ENCODE measurements at regions not wholly inside any gene's neighbourhood (a gene's known extent, or its start where the extent isn't known, plus 50 kb on each side); places are given as distances from the start of the nearest gene placed in this dataset.

GRCh38 chr5:175590471-175590881, 67.4 kb upstream of the HRH2 start:
- no peaks in the 10 kb centered on the region for H3K4me1 ChIP-seq (ENCODE audit: low read depth)
- peak in 1 of 2 donors; percentile 93 for DNase-seq (ENCODE audit: low read depth in 1 of 2, low spot score in 1 of 2)
- no peak for TF ChIP-seq CTCF (IDR thresholded peaks at IDR 0.05; ENCODE audit: low read depth, low read length)
- H3K9me3 ChIP-seq (ENCODE audit: low read depth): no peaks in the 10 kb centered on the region
- no peak overlapping the region for H3K27ac ChIP-seq
- no peak overlapping the region for H3K4me3 ChIP-seq
- no peaks in the 10 kb centered on the region for H3K27me3 ChIP-seq
- no peaks in the 10 kb centered on the region for H3K36me3 ChIP-seq

GRCh38 chr5:175591293-175591692, 66.6 kb upstream of the HRH2 start:
- Histone ChIP-seq H3K36me3 (no peaks in the 10 kb centered on the region), H3K9me3 (ENCODE audit: low read depth) (no peaks in the 10 kb centered on the region), H3K4me1 (ENCODE audit: low read depth) (no peaks in the 10 kb centered on the region), H3K4me3 (no peak overlapping the region), H3K27ac (no peak overlapping the region), H3K27me3 (no peaks in the 10 kb centered on the region)
- no peak for TF ChIP-seq CTCF (IDR thresholded peaks at IDR 0.05; ENCODE audit: low read depth, low read length)
- DNase-seq (ENCODE audit: low read depth in 1 of 2, low spot score in 1 of 2): no peak

GRCh38 chr5:175593794-175594193, 64.1 kb upstream of the HRH2 start:
- Histone ChIP-seq H3K9me3 (ENCODE audit: low read depth) (no peaks in the 10 kb centered on the region), H3K27me3 (no peaks in the 10 kb centered on the region), H3K4me1 (ENCODE audit: low read depth) (peaks cover 22% of the 10 kb centered on the region), H3K4me3 (no peak overlapping the region), H3K36me3 (no peaks in the 10 kb centered on the region), H3K27ac (no peak overlapping the region)
- no peak for DNase-seq (ENCODE audit: low read depth in 1 of 2, low spot score in 1 of 2)
- TF ChIP-seq CTCF (IDR thresholded peaks at IDR 0.05; ENCODE audit: low read depth, low read length): no peak

- DNase-seq (ENCODE audit: low read depth in 1 of 2, low spot score in 1 of 2): no peak
- Histone ChIP-seq H3K27me3 (no peaks in the 10 kb centered on the region), H3K36me3 (no peaks in the 10 kb centered on the region), H3K9me3 (ENCODE audit: low read depth) (no peaks in the 10 kb centered on the region), H3K4me1 (ENCODE audit: low read depth) (peaks cover 37% of the 10 kb centered on the region), H3K27ac (peak overlapping the region; percentile 95), H3K4me3 (no peak overlapping the region)
- no peak for TF ChIP-seq CTCF (IDR thresholded peaks at IDR 0.05; ENCODE audit: low read depth, low read length)
Observed at GRCh38 chr5:175595905-175596304, 62.0 kb upstream of the HRH2 start.

GRCh38 chr5:175596761-175597189, 61.1 kb upstream of the HRH2 start:
- no peak for TF ChIP-seq CTCF (IDR thresholded peaks at IDR 0.05; ENCODE audit: low read depth, low read length)

GRCh38 chr5:175597718-175598117, 60.2 kb upstream of the HRH2 start:
- Histone ChIP-seq H3K4me1 (ENCODE audit: low read depth) (peaks cover 37% of the 10 kb centered on the region), H3K27me3 (no peaks in the 10 kb centered on the region), H3K27ac (peak overlapping the region; percentile 95), H3K36me3 (no peaks in the 10 kb centered on the region), H3K4me3 (no peak overlapping the region), H3K9me3 (ENCODE audit: low read depth) (no peaks in the 10 kb centered on the region)
- TF ChIP-seq CTCF (IDR thresholded peaks at IDR 0.05; ENCODE audit: low read depth, low read length): no peak
- DNase-seq (ENCODE audit: low read depth in 1 of 2, low spot score in 1 of 2): peak in 1 of 2 donors; percentile 49

More at GRCh38 chr5:175596761-175597189, 61.1 kb upstream of the HRH2 start:
- no peaks in the 10 kb centered on the region for H3K36me3 ChIP-seq
- DNase-seq (ENCODE audit: low read depth in 1 of 2, low spot score in 1 of 2): no peak
- no peak overlapping the region for H3K4me3 ChIP-seq
- H3K27ac ChIP-seq: peak overlapping the region; percentile 95
- H3K27me3 ChIP-seq: no peaks in the 10 kb centered on the region
- peaks cover 37% of the 10 kb centered on the region for H3K4me1 ChIP-seq (ENCODE audit: low read depth)
- H3K9me3 ChIP-seq (ENCODE audit: low read depth): no peaks in the 10 kb centered on the region

Measured in cardiac muscle cell (in vitro differentiated cells and primary cell).